GM12873 (cell line): ENCODE measurements at regions not wholly inside any gene's neighbourhood (a gene's known extent, or its start where the extent isn't known, plus 50 kb on each side); places are given as distances from the start of the nearest gene placed in this dataset.

Experiments
- TF ChIP-seq, protein P1 (sequence below): IDR thresholded peaks from 2 replicates; pipeline ENCODE4 v1.5.1; 2012; ENCODE audit warnings: low read depth, mild to moderate bottlenecking, moderate library complexity, low read length, control low read depth; ENCODE audit not compliant: insufficient read depth; ENCODE audit errors: missing control alignments

DNA sequence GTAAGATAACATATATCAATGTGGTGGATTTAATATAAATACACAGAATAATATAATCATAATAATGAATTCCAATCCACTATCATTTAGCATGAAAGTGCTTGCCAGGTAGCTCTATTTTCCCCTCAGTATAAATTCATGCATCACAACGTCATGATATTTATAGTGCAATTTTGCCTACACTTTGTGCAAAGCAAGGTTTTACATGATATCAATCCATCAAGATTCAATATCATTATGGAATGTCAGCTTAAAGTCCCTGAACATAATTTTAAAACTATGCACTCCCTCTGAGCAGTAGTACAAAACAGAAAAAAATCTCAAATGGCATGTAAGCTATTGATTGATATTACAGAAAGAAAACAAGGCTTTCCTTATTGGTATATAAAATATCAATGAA, 962.2 kb upstream of the PCDH20 start:
- TF ChIP-seq, protein P1, sequence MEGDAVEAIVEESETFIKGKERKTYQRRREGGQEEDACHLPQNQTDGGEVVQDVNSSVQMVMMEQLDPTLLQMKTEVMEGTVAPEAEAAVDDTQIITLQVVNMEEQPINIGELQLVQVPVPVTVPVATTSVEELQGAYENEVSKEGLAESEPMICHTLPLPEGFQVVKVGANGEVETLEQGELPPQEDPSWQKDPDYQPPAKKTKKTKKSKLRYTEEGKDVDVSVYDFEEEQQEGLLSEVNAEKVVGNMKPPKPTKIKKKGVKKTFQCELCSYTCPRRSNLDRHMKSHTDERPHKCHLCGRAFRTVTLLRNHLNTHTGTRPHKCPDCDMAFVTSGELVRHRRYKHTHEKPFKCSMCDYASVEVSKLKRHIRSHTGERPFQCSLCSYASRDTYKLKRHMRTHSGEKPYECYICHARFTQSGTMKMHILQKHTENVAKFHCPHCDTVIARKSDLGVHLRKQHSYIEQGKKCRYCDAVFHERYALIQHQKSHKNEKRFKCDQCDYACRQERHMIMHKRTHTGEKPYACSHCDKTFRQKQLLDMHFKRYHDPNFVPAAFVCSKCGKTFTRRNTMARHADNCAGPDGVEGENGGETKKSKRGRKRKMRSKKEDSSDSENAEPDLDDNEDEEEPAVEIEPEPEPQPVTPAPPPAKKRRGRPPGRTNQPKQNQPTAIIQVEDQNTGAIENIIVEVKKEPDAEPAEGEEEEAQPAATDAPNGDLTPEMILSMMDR = no peak

DNA sequence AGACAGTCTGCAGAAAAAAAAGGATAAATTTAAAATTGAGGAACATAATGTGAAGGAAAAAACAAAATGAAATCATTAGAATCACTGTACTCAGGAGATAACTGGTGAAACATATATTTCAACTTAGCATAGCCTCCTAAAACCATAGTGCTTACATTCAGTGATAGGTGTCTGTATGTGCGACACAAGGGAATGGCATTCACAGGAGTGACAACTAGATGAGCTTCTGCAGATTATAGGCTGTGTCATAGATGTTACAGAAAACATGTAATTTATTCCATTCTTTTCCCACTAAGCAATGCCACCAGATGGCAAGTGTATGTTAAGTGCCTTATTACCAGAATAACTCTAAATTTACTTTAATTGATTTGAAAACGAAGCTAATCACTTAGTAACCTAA, 960.0 kb upstream of the PCDH20 start:
- TF ChIP-seq, protein P1 = no peak

DNA sequence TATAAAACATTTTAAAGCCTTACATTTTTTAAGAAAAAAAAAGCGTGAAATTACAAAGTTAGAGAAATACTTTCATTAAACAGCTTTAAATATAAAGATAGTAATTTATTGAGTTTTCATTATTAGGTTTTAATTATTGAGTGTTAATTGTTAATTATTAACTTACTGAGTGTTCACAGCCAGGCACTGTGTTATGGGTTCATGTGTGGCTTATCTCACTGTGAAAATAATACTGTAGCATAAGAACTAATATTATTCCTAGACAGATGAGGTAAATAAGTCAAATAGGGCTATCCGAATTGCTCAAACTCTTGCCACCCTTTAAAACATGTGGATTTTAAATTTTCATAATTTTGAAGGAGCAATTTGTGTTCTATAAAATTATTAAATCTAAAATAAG, 956.1 kb upstream of the PCDH20 start:
- TF ChIP-seq, protein P1 = no peak

DNA sequence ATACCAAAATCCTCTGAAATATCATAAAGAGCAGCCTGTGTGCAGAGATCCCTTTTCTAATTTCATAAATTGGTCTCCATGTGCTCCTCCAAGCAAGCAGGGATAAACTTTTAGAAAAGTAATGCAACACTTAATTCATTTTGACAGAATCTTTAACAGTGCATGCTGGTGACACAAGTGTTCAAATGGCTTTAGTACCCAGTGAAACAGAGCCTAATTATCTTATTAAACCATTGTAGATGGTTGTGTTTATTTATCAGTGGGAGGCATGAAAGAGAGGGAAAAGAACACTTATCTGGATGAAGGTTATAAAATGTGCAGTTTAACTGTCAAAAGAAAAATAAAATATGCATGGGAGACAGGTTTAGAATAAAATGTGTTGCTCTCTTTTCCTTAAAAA, 945.0 kb upstream of the PCDH20 start:
- TF ChIP-seq, protein P1 = no peak

DNA sequence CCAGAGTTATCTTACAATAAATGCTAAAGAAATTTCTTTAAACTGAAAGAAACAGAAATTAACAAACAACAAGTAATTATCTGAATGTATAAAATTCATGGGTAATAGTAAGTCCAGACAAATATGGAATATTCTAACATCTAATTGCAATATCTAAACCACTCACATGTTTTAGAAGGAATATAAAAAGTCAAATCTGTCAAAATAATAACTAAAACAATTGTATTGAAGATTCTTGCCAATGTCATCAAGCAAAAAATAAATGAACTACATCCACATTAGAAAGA, 942.9 kb upstream of the PCDH20 start:
- TF ChIP-seq, protein P1 = no peak

DNA sequence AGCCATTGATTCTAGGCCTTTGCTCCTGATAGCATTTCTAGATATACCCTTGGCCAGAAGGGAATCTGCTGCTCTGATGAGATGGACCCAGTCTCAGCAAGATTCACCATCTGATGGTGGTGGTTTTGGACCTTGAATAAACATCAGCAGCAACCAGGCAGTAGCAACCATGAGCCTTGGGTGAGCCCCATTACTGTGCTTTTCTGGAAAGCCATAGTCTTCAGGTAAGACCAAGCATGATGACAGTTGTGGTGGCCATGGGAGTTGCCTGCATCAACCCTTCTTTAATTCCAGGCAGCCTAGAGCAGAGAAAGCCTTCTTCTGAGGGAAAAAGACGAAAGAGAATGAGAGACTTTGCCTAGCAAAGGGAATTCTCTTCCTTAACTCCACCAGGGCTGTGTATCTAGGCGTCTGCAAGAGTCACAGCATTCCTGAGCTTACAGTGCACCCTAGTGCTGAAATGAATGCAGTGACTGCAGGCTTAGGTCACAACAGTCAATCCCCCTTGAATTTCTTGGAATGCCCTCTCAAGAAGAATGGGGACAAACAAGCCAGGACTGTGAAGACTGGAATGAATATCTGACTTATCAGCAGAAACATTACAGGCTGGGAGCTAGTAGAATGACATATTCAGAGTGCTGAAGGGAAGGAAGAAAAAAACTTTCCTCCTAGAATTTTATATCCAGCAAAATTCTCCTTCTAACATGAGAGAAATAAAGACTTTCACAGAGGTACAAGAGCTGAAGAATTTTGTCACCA, 942.4 kb upstream of the PCDH20 start:
- TF ChIP-seq, protein P1 = peak; percentile 75

DNA sequence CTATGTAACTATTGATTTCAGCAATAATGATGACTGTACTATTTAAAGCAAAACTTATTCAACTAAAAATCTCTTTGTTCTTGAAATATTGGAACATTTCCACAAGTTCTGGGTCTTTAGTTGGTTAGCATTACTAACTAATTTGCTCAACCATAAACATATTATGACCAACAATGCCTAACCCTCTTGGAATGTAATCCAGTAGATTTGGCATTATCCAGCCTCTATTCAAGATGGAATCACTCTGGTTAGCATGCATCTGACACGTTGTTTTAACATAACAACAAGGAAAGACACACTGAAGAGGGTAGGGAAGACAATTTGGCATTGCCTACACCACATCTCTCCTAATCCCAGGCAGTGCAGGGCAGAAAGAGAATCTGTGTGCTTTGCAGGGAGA, 941.3 kb upstream of the PCDH20 start:
- TF ChIP-seq, protein P1 = no peak
